HepG2 (cell line): ENCODE measurements at regions not wholly inside any gene's neighbourhood (a gene's known extent, or its start where the extent isn't known, plus 50 kb on each side); places are given as distances from the start of the nearest gene placed in this dataset.
A peak's percentile ranks its signal among the peaks of the same experiment; 100 is the strongest.

Experiments
- ATF3 ChIP-seq: sonication (generic); formaldehyde crosslinking; IDR thresholded peaks from 2 replicates; pipeline ENCODE4 v1.4.0; 2020; ENCODE audit warnings: missing genetic modification reagents
- BRD4 ChIP-seq: sonication (generic); formaldehyde crosslinking; IDR thresholded peaks from 2 replicates; pipeline ENCODE4 v1.4.0; 2020; ENCODE audit warnings: missing genetic modification reagents
- CENPBD1 ChIP-seq: sonication (generic); formaldehyde crosslinking; IDR thresholded peaks from 2 replicates; pipeline ENCODE4 v1.8.0; 2022; ENCODE audit warnings: missing genetic modification reagents, low read depth, mild to moderate bottlenecking, borderline replicate concordance
- CTCF ChIP-seq: sonication (generic); formaldehyde crosslinking; IDR thresholded peaks from 2 replicates; pipeline ENCODE4 v1.5.0; 2020; ENCODE audit warnings: mild to moderate bottlenecking, missing genetic modification reagents, moderate library complexity
- ERF ChIP-seq: IDR thresholded peaks from 2 replicates; pipeline ENCODE4 v1.6.1; 2018; ENCODE audit warnings: missing biosample characterization, missing genetic modification reagents
- HNF4G ChIP-seq, 2 experiments: sonication (generic) in 1 of 2; formaldehyde crosslinking in 1 of 2; IDR thresholded peaks; 2 replicates each; pipeline versions ENCODE4 v1.4.0 to v1.6.1; 2011 to 2020; ENCODE audit warnings: borderline replicate concordance in 2 of 2, low read depth in 2 of 2, mild to moderate bottlenecking in 2 of 2, low read length in 1 of 2, missing genetic modification reagents in 1 of 2, moderate library complexity in 1 of 2
- IKZF1 ChIP-seq: fragments of 450-650 bp; IDR thresholded peaks from 2 replicates; pipeline ENCODE4 v1.7.1; 2016
- LCORL ChIP-seq, 2 experiments: fragments of 450-650 bp in 1 of 2; sonication (generic) in 1 of 2; formaldehyde crosslinking in 1 of 2; IDR thresholded peaks; 2 replicates each; pipeline versions ENCODE4 v1.5.0 to v1.6.1; 2017 to 2020; ENCODE audit warnings: antibody characterized with exemption in 1 of 2, missing genetic modification reagents in 1 of 2
- MAX ChIP-seq: IDR thresholded peaks from 2 replicates; pipeline ENCODE4 v1.6.1; 2012; ENCODE audit warnings: inconsistent platforms
- MTA1 ChIP-seq: sonication (generic); formaldehyde crosslinking; IDR thresholded peaks from 2 replicates; pipeline ENCODE4 v1.4.0; 2020; ENCODE audit warnings: missing genetic modification reagents, mild to moderate bottlenecking, borderline replicate concordance
- NONO ChIP-seq, 2 experiments: fragments of 450-650 bp in 1 of 2; sonication (generic) in 1 of 2; formaldehyde crosslinking in 1 of 2; IDR thresholded peaks in 1 of 2; conservative IDR thresholded peaks in 1 of 2; 2 replicates each; pipeline versions ENCODE4 v1.6.1 to v1.8.0; 2017 to 2022; ENCODE audit warnings: mild to moderate bottlenecking in 1 of 2, missing genetic modification reagents in 1 of 2, moderate library complexity in 1 of 2
- RARA ChIP-seq: IDR thresholded peaks from 2 replicates; pipeline ENCODE4 v1.6.1; 2016; ENCODE audit warnings: missing genetic modification reagents, missing compliant biosample characterization
- RXRA ChIP-seq: sonication (generic); formaldehyde crosslinking; IDR thresholded peaks from 2 replicates; pipeline ENCODE4 v1.5.1; 2020; ENCODE audit warnings: missing genetic modification reagents
- SNAI1 ChIP-seq: sonication (generic); formaldehyde crosslinking; IDR thresholded peaks from 2 replicates; pipeline ENCODE4 v1.5.0; 2020; ENCODE audit warnings: mild to moderate bottlenecking, missing genetic modification reagents, borderline replicate concordance
- TFDP2 ChIP-seq: sonication (generic); formaldehyde crosslinking; IDR thresholded peaks from 2 replicates; pipeline ENCODE4 v1.4.0; 2020; ENCODE audit warnings: missing genetic modification reagents
- TGIF2 ChIP-seq: IDR thresholded peaks from 2 replicates; pipeline ENCODE4 v1.6.1; 2016; ENCODE audit warnings: control low read depth, missing compliant biosample characterization
- ZBTB25 ChIP-seq: IDR thresholded peaks from 2 replicates; pipeline ENCODE4 v1.6.1; 2018; ENCODE audit warnings: missing genetic modification reagents
- ZFP91 ChIP-seq: sonication (generic); formaldehyde crosslinking; IDR thresholded peaks from 2 replicates; pipeline ENCODE4 v1.9.0; 2022; ENCODE audit warnings: missing genetic modification reagents, mild to moderate bottlenecking, borderline replicate concordance
- ZNF292 ChIP-seq: sonication (generic); formaldehyde crosslinking; IDR thresholded peaks from 2 replicates; pipeline ENCODE4 v1.8.1; 2022; ENCODE audit warnings: mild to moderate bottlenecking, low read depth, missing genetic modification reagents, borderline replicate concordance
- ZNF354B ChIP-seq: sonication (generic); formaldehyde crosslinking; IDR thresholded peaks from 2 replicates; pipeline ENCODE4 v1.8.0; 2022; ENCODE audit warnings: mild to moderate bottlenecking, missing genetic modification reagents
- ZNF501 ChIP-seq: sonication (generic); formaldehyde crosslinking; IDR thresholded peaks from 2 replicates; pipeline ENCODE4 v1.5.1; 2020; ENCODE audit warnings: mild to moderate bottlenecking, moderate library complexity, missing genetic modification reagents
- ZNF788 ChIP-seq: sonication (generic); formaldehyde crosslinking; IDR thresholded peaks from 2 replicates; pipeline ENCODE4 v1.5.0; 2020; ENCODE audit warnings: mild to moderate bottlenecking, missing genetic modification reagents, borderline replicate concordance

GRCh38 chr2:235105821-235106359, 154.1 kb downstream of the SH3BP4 start (continued):
- TF ChIP-seq MAX (peak; percentile 55), TGIF2 (CRISPR knock-in tag) (0 out of 2 replicates have a peak, but pooled peaks have one; percentile 55), ZNF788 (peak; percentile 30; the same call in 1 of the 2 replicates), MTA1 (CRISPR knock-in tag) (peak; percentile 69; the same call in 1 of the 2 replicates), BRD4 (CRISPR knock-in tag) (no peak), LCORL (IDR thresholded peaks at IDR 0.05) (no peak), LCORL (CRISPR knock-in tag; IDR thresholded peaks at IDR 0.05) (peak; percentile 59; the same call in 1 of the 2 replicates), ATF3 (CRISPR knock-in tag) (peak; percentile 83), RARA (CRISPR knock-in tag) (peak; percentile 78), ERF (CRISPR knock-in tag) (0 out of 2 replicates have a peak, but pooled peaks have one; percentile 56), ZFP91 (CRISPR knock-in tag) (no peak; the same call in 1 of the 2 replicates), ZNF501 (CRISPR knock-in tag) (peak; percentile 84), TFDP2 (CRISPR knock-in tag) (no peak), ZNF292 (no peak), HNF4G (IDR thresholded peaks at IDR 0.05; ENCODE audit: borderline replicate concordance, low read depth, low read length) (no peak), HNF4G (CRISPR knock-in tag; IDR thresholded peaks at IDR 0.05; ENCODE audit: borderline replicate concordance, low read depth) (no peak; the same call in 1 of the 2 replicates), IKZF1 (no peak), NONO (IDR thresholded peaks at IDR 0.05) (no peak), NONO (CRISPR knock-in tag; conservative IDR thresholded peaks at IDR 0.05) (no peak), CENPBD1 (CRISPR knock-in tag) (no peak), ZBTB25 (CRISPR knock-in tag) (no peak), CTCF (CRISPR knock-in tag) (peak; percentile 4; the same call in 1 of the 2 replicates), RXRA (CRISPR knock-in tag) (peak; percentile 42; the same call in 1 of the 2 replicates), SNAI1 (CRISPR knock-in tag) (no peak), ZNF354B (CRISPR knock-in tag) (peak; percentile 61; the same call in 1 of the 2 replicates)
